ENCODE measurements at regions not wholly inside any gene's neighbourhood (a gene's known extent, or its start where the extent isn't known, plus 50 kb on each side); places are given as distances from the start of the nearest gene placed in this dataset.
"Not testable (repeated sequence)": the region's sequence is repeated elsewhere in the genome, so short reads cannot be mapped to it uniquely, and the experiment has no call there.

DNA sequence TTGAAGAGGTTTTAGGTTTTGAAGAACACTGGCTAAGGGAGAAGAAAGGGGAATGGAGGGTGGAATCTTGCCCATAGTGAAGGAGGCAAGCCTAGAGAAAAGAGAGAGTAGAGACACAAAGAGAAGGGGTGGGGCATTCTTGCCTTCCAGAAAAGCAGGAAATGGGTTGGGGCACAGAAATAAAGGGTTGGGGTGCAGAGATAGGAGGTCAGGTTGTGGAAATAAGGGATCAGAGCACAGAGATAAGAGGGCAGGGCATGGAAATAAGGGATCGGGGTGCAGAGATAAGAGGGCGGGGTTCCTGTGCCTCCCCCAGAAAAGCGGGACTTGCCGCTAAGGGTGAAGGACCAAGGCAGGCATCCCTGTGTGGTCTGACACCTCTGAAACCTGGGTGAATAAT lies 69.9 kb downstream of the ALG1L2 start:
- not testable (repeated sequence) for DNase-seq (ENCODE audit: low spot score); H3K27ac Mint-ChIP-seq (ENCODE audit: unreplicated experiment); H3K36me3 Mint-ChIP-seq (ENCODE audit: low read depth); H3K27me3 Mint-ChIP-seq (ENCODE audit: low read depth); H3K4me3 Mint-ChIP-seq (ENCODE audit: unreplicated experiment); H3K9me3 Mint-ChIP-seq (ENCODE audit: low read depth)
- peaks cover 13% of the 10 kb centered on the region for H3K4me1 Mint-ChIP-seq (ENCODE audit: low read depth)

DNA sequence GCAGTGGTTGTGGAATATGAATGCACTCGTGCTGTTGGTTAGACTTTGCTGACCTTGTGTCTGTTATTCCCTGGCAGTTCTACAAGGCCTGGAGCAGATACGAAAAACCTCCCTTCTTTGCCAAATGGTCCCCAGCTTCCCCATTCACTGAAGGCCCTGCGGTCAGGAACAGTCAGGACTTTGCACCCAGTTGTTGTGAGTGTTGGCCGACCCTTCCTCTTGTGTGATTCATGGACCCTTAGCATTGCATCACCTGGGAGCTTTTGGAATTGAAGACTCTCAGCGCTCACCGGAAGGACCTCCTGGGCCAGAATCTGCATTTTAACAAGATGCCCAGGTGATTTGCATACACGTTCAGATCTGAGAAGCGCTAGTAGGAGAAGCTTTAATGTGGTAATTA lies 71.6 kb downstream of the ALG1L2 start:
- H3K4me1 Mint-ChIP-seq (ENCODE audit: low read depth): peaks cover 13% of the 10 kb centered on the region
- H3K27me3 Mint-ChIP-seq (ENCODE audit: low read depth); H3K36me3 Mint-ChIP-seq (ENCODE audit: low read depth); H3K9me3 Mint-ChIP-seq (ENCODE audit: low read depth); DNase-seq (ENCODE audit: low spot score); H3K4me3 Mint-ChIP-seq (ENCODE audit: unreplicated experiment): not testable (repeated sequence)
- H3K27ac Mint-ChIP-seq (ENCODE audit: unreplicated experiment): peak overlapping the region; percentile 45

DNA sequence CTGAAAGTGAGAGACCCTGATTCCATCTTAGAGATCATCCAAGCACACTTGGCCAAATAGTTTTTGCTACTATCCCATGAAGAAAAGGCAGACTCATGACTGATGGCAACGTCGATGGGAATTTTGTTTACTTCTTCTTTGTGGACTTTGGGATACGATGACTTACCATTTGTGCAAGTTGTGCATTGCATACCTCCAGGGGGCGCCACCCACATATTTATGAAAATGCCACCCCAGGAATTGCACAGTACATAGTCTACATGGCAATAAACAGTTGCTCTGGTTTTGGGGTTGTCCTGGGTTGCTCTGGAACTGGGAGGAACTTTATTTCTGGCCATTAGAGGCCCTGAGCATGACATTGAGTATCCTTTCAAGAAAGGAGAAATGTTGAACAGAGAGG lies 73.8 kb downstream of the ALG1L2 start:
- not testable (repeated sequence) for H3K9me3 Mint-ChIP-seq (ENCODE audit: low read depth); H3K27me3 Mint-ChIP-seq (ENCODE audit: low read depth); H3K27ac Mint-ChIP-seq (ENCODE audit: unreplicated experiment); H3K4me3 Mint-ChIP-seq (ENCODE audit: unreplicated experiment); DNase-seq (ENCODE audit: low spot score); H3K36me3 Mint-ChIP-seq (ENCODE audit: low read depth)
- TF ChIP-seq CTCF (IDR thresholded peaks at IDR 0.05): peak; percentile 15
- H3K4me1 Mint-ChIP-seq (ENCODE audit: low read depth): peaks cover 13% of the 10 kb centered on the region

DNA sequence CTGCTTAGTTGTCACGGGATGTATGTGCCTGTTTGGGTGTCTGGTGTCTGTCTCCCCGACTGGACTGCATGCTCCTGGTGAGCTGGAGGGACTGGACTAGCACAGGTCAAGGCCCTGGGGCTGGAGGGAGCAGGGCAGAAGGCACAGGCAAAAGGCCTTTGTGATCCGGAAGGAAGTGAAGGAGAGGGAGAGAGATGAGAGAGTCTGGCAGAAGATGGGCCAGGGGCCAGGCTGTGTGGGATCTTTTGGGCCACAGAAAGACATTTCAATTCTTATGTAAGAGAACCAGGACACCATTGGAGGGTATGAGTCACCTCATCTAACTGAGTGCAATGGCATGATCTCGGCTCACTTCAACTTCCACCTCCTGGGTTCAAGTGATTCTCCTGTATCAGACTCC lies 85.2 kb downstream of the ALG1L2 start:
- not testable (repeated sequence) for DNase-seq (ENCODE audit: low spot score); H3K36me3 Mint-ChIP-seq (ENCODE audit: low read depth); H3K9me3 Mint-ChIP-seq (ENCODE audit: low read depth); H3K27ac Mint-ChIP-seq (ENCODE audit: unreplicated experiment); H3K4me3 Mint-ChIP-seq (ENCODE audit: unreplicated experiment); H3K4me1 Mint-ChIP-seq (ENCODE audit: low read depth)
- H3K27me3 Mint-ChIP-seq (ENCODE audit: low read depth): peaks cover 15% of the 10 kb centered on the region

- H3K4me1 Mint-ChIP-seq (ENCODE audit: low read depth): peaks cover 17% of the 10 kb centered on the region
- H3K27me3 Mint-ChIP-seq (ENCODE audit: low read depth); H3K27ac Mint-ChIP-seq (ENCODE audit: unreplicated experiment); H3K4me3 Mint-ChIP-seq (ENCODE audit: unreplicated experiment); H3K9me3 Mint-ChIP-seq (ENCODE audit: low read depth); DNase-seq (ENCODE audit: low spot score); H3K36me3 Mint-ChIP-seq (ENCODE audit: low read depth): not testable (repeated sequence)
These were observed 93.6 kb downstream of the ALG1L2 start for GRCh38 chr3:130175195-130175594.

DNA sequence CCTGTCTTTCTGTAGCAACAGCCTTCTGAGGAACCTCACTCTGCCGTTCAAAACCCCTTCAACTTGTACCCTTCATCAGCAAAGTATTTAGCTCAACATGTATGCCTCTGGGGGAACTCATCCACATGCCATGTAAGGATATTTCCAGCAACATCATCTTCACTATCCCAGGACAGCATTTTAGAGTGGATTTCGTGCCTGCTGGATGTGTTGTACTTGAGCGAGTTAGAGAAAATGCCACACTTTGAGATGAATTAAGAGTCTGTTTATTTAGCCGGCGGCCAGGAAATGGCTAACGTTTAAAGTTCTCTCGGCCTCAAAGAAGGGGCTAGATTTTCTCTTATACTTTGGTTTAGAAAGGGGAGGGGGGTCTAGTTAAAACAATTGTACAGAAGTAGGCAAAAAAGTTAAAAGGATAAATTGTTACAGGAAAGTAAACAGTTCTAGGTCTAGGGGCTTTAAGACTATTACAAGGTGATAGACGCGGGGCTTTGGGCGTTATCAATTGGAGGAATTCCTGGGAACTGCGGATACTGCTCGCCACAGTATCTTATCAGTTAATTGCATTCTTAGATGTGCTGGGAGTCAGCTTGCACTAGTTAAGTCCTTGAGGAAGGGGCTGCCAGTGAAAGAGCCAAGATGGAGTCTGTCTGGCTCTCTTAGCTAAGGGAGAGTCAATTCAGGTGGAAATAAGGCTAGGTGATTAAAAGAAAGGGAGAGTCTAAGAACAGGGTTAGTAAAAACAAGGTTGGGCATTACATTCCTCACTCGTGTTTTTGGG lies 95.0 kb downstream of the ALG1L2 start:
- H3K9me3 Mint-ChIP-seq (ENCODE audit: low read depth); H3K27ac Mint-ChIP-seq (ENCODE audit: unreplicated experiment); DNase-seq (ENCODE audit: low spot score); H3K27me3 Mint-ChIP-seq (ENCODE audit: low read depth); H3K36me3 Mint-ChIP-seq (ENCODE audit: low read depth); H3K4me3 Mint-ChIP-seq (ENCODE audit: unreplicated experiment): not testable (repeated sequence)
- peaks cover 17% of the 10 kb centered on the region for H3K4me1 Mint-ChIP-seq (ENCODE audit: low read depth)

GRCh38 chr3:130178835-130179234 lies 97.2 kb downstream of the ALG1L2 start:
- DNase-seq (ENCODE audit: low spot score); H3K27me3 Mint-ChIP-seq (ENCODE audit: low read depth); H3K9me3 Mint-ChIP-seq (ENCODE audit: low read depth); H3K36me3 Mint-ChIP-seq (ENCODE audit: low read depth): not testable (repeated sequence)
- peak overlapping the region; percentile 25 for H3K27ac Mint-ChIP-seq (ENCODE audit: unreplicated experiment)
- H3K4me1 Mint-ChIP-seq (ENCODE audit: low read depth): peaks cover 17% of the 10 kb centered on the region
- peak overlapping the region; percentile 56 for H3K4me3 Mint-ChIP-seq (ENCODE audit: unreplicated experiment)

- not testable (repeated sequence) for H3K36me3 Mint-ChIP-seq (ENCODE audit: low read depth); DNase-seq (ENCODE audit: low spot score); H3K9me3 Mint-ChIP-seq (ENCODE audit: low read depth); H3K27me3 Mint-ChIP-seq (ENCODE audit: low read depth)
- Mint-ChIP-seq H3K4me1 (ENCODE audit: low read depth) (peaks cover 17% of the 10 kb centered on the region), H3K27ac (ENCODE audit: unreplicated experiment) (peak overlapping the region; percentile 43), H3K4me3 (ENCODE audit: unreplicated experiment) (peak overlapping the region; percentile 56)
These were observed 97.8 kb downstream of the ALG1L2 start for GRCh38 chr3:130179353-130179970.

GRCh38 chr3:130182475-130182874 lies 100.8 kb downstream of the ALG1L2 start:
- not testable (repeated sequence) for H3K27ac Mint-ChIP-seq (ENCODE audit: unreplicated experiment); H3K36me3 Mint-ChIP-seq (ENCODE audit: low read depth); H3K9me3 Mint-ChIP-seq (ENCODE audit: low read depth); DNase-seq (ENCODE audit: low spot score); H3K4me3 Mint-ChIP-seq (ENCODE audit: unreplicated experiment)
- peaks cover 12% of the 10 kb centered on the region for H3K27me3 Mint-ChIP-seq (ENCODE audit: low read depth)
- H3K4me1 Mint-ChIP-seq (ENCODE audit: low read depth): peaks cover 14% of the 10 kb centered on the region

- Mint-ChIP-seq H3K4me1 (ENCODE audit: low read depth) (peaks cover 13% of the 10 kb centered on the region), H3K27me3 (ENCODE audit: low read depth) (peaks cover 12% of the 10 kb centered on the region)
- DNase-seq (ENCODE audit: low spot score); H3K9me3 Mint-ChIP-seq (ENCODE audit: low read depth); H3K4me3 Mint-ChIP-seq (ENCODE audit: unreplicated experiment); H3K27ac Mint-ChIP-seq (ENCODE audit: unreplicated experiment); H3K36me3 Mint-ChIP-seq (ENCODE audit: low read depth): not testable (repeated sequence)
These were observed 102.1 kb downstream of the ALG1L2 start for GRCh38 chr3:130183689-130184088.

- H3K27ac Mint-ChIP-seq (ENCODE audit: unreplicated experiment); H3K9me3 Mint-ChIP-seq (ENCODE audit: low read depth); H3K4me1 Mint-ChIP-seq (ENCODE audit: low read depth); H3K36me3 Mint-ChIP-seq (ENCODE audit: low read depth); H3K4me3 Mint-ChIP-seq (ENCODE audit: unreplicated experiment); DNase-seq (ENCODE audit: low spot score): not testable (repeated sequence)
- H3K27me3 Mint-ChIP-seq (ENCODE audit: low read depth): peaks cover 12% of the 10 kb centered on the region
These were observed 102.8 kb downstream of the ALG1L2 start for GRCh38 chr3:130184152-130185024.
